GM12878 (cell line): ENCODE measurements at regions not wholly inside any gene's neighbourhood (a gene's known extent, or its start where the extent isn't known, plus 50 kb on each side); places are given as distances from the start of the nearest gene placed in this dataset.

Experiments used
- ATAC-seq: fragments of 200-7000 bp; cut with Tn5 transposase; 3 replicates; pipeline ENCODE4 v1.9.1; 2020; ENCODE audit warnings: mild to moderate bottlenecking, moderate library complexity
- BruUV-seq: library from RNA; stranded (reverse); fragments of 400-500 nt; replicated peaks from 2 replicates; lab custom pipeline; 2021; lab: Mats Ljungman, UMichigan
- CTCF ChIA-PET: fragments of 300-600 bp; sonication (Branson Sonifier 250); formaldehyde crosslinking; extraction: SDS; loops from one replicate; lab custom pipeline; 2021; ENCODE audit warnings: inconsistent platforms; lab: Yijun Ruan, JAX
- POLR2A ChIA-PET: fragments of 350-600 bp; formaldehyde crosslinking; extraction: SDS; loops from one replicate; lab custom pipeline; 2021; ENCODE audit warnings: inconsistent platforms; lab: Charles Lee
- RAD21 ChIA-PET: fragments of 300-600 bp; sonication (Branson Sonifier 250); formaldehyde crosslinking; loops from one replicate; lab custom pipeline; 2023; ENCODE audit warnings: antibody characterized with exemption; ENCODE audit not compliant: unreplicated experiment; lab: Charles Lee
- SMC1A ChIA-PET: fragments of 300-600 bp; sonication (Branson Sonifier 250); formaldehyde crosslinking; loops from one replicate; lab custom pipeline; 2023; ENCODE audit not compliant: unreplicated experiment, uncharacterized antibody; lab: Charles Lee
- DNase-seq: peaks from one replicate; pipeline ENCODE4 v3.0.0-alpha.2; 2011; ENCODE audit warnings: low read depth, low spot score
- FAIRE-seq: peaks from 3 replicates; lab custom pipeline; 2011; peaks lifted over from hg19 to GRCh38; lab: Jason Lieb, UNC
- H2AFZ ChIP-seq: 2 replicates; pipeline ENCODE4 v1.6.0; 2011; ENCODE audit warnings: low read depth, low read length, control low read depth; ENCODE audit not compliant: control insufficient read depth
- H3K27ac ChIP-seq: 2 replicates; pipeline ENCODE4 v1.5.1; 2011; ENCODE audit warnings: control low read depth; ENCODE audit not compliant: control insufficient read depth, insufficient read depth
- H3K27me3 ChIP-seq, 2 experiments: replicated peaks in 1 of 2; 2 replicates each; pipeline versions ENCODE4 v1.6.0 to v1.6.1; 2011; ENCODE audit warnings: low read length in 1 of 2; ENCODE audit not compliant: control insufficient read depth in 2 of 2, insufficient read depth in 2 of 2
- H3K36me3 ChIP-seq, 2 experiments: 2 replicates each; pipeline ENCODE4 v1.5.1; 2011; ENCODE audit warnings: low read length in 1 of 2; ENCODE audit not compliant: control insufficient read depth in 2 of 2, insufficient read depth in 2 of 2
- H3K4me1 ChIP-seq: 2 replicates; pipeline ENCODE4 v1.6.1; 2011; ENCODE audit warnings: mild to moderate bottlenecking, low read length, moderate library complexity, mixed read lengths; ENCODE audit not compliant: control insufficient read depth, insufficient read depth
- H3K4me2 ChIP-seq: 2 replicates; pipeline ENCODE4 v1.6.0; 2011; ENCODE audit warnings: control low read depth; ENCODE audit not compliant: control insufficient read depth, insufficient read depth
- H3K4me3 ChIP-seq: fragments of 200-600 bp; sonication (generic); 2 replicates; pipeline ENCODE4 v1.5.1; 2016
- H3K79me2 ChIP-seq: 2 replicates; pipeline ENCODE4 v1.6.0; 2011; ENCODE audit warnings: low read length; ENCODE audit not compliant: control insufficient read depth, insufficient read depth
- H3K9ac ChIP-seq: 2 replicates; pipeline ENCODE4 v1.8.0; 2011; ENCODE audit warnings: low read length, control low read depth, mixed read lengths; ENCODE audit not compliant: control insufficient read depth, insufficient read depth
- H3K9me3 ChIP-seq: replicated peaks from 3 replicates; pipeline ENCODE4 v1.5.1; 2011; ENCODE audit warnings: mild to moderate bottlenecking, low read length; ENCODE audit not compliant: control insufficient read depth, insufficient read depth
- H4K20me1 ChIP-seq: 2 replicates; pipeline ENCODE4 v1.6.0; 2011; ENCODE audit not compliant: control insufficient read depth, insufficient read depth
- ATF3 ChIP-seq: IDR thresholded peaks from 2 replicates; pipeline ENCODE4 v1.6.1; 2011; ENCODE audit warnings: low read depth, mild to moderate bottlenecking, low read length, moderate library complexity, borderline replicate concordance; ENCODE audit errors: extremely low read depth
- EGR1 ChIP-seq, 2 experiments: IDR thresholded peaks; 1 replicate in 1 of 2; 2 replicates in 1 of 2; pipeline ENCODE4 v1.6.1; 2011 to 2012; ENCODE audit warnings: low read depth in 2 of 2, low read length in 2 of 2, borderline replicate concordance in 1 of 2, mild to moderate bottlenecking in 1 of 2, moderate library complexity in 1 of 2
- IKZF1 ChIP-seq: fragments of 450-650 bp; conservative IDR thresholded peaks from 2 replicates; pipeline ENCODE4 v1.6.1; 2017; ENCODE audit warnings: antibody characterized with exemption, mild to moderate bottlenecking
- POU2F2 ChIP-seq: IDR thresholded peaks from 3 replicates; pipeline ENCODE4 v1.6.1; 2011; ENCODE audit warnings: low read depth, mild to moderate bottlenecking, low read length, borderline replicate concordance
- SIN3A ChIP-seq: IDR thresholded peaks from 2 replicates; pipeline ENCODE4 v1.6.1; 2012; ENCODE audit warnings: low read depth, low read length, improper control_type of control experiment
- SUPT20H ChIP-seq: IDR thresholded peaks from 2 replicates; pipeline ENCODE4 v1.6.1; 2011; ENCODE audit warnings: low read depth, mild to moderate bottlenecking, low read length, moderate library complexity, borderline replicate concordance; ENCODE audit not compliant: control insufficient read depth
- TBL1XR1 ChIP-seq: IDR thresholded peaks from 2 replicates; pipeline ENCODE4 v1.6.1; 2012; ENCODE audit warnings: low read depth, low read length, improper control_type of control experiment
- YBX1 ChIP-seq: fragments of 450-650 bp; IDR thresholded peaks from 2 replicates; pipeline ENCODE4 v1.6.1; 2016; ENCODE audit warnings: antibody characterized with exemption
- in situ Hi-C: fragments of 300-500 bp; cut with MboI; formaldehyde crosslinking; loops from 9 replicates; pipeline ENCODE4 v1.14.3; 2018; ENCODE audit warnings: mixed read lengths
- intact Hi-C: fragments of 100-400 bp; cut with micrococcal nuclease; formaldehyde crosslinking; loops from one replicate; pipeline ENCODE4 v1.14.2; 2022; ENCODE audit not compliant: unreplicated experiment
- TF ChIP-seq, protein P1 (sequence below): fragments of 450-650 bp; formaldehyde crosslinking; IDR thresholded peaks from 2 replicates; pipeline ENCODE4 v1.4.0; 2020; ENCODE audit warnings: mild to moderate bottlenecking, moderate library complexity
- TF ChIP-seq, protein P2 (sequence below): fragments of 450-650 bp; IDR thresholded peaks from 2 replicates; pipeline ENCODE4 v1.6.1; 2017; ENCODE audit warnings: mild to moderate bottlenecking, low read depth, inconsistent platforms; ENCODE audit not compliant: poor library complexity, severe bottlenecking

- TF ChIP-seq, protein P1, sequence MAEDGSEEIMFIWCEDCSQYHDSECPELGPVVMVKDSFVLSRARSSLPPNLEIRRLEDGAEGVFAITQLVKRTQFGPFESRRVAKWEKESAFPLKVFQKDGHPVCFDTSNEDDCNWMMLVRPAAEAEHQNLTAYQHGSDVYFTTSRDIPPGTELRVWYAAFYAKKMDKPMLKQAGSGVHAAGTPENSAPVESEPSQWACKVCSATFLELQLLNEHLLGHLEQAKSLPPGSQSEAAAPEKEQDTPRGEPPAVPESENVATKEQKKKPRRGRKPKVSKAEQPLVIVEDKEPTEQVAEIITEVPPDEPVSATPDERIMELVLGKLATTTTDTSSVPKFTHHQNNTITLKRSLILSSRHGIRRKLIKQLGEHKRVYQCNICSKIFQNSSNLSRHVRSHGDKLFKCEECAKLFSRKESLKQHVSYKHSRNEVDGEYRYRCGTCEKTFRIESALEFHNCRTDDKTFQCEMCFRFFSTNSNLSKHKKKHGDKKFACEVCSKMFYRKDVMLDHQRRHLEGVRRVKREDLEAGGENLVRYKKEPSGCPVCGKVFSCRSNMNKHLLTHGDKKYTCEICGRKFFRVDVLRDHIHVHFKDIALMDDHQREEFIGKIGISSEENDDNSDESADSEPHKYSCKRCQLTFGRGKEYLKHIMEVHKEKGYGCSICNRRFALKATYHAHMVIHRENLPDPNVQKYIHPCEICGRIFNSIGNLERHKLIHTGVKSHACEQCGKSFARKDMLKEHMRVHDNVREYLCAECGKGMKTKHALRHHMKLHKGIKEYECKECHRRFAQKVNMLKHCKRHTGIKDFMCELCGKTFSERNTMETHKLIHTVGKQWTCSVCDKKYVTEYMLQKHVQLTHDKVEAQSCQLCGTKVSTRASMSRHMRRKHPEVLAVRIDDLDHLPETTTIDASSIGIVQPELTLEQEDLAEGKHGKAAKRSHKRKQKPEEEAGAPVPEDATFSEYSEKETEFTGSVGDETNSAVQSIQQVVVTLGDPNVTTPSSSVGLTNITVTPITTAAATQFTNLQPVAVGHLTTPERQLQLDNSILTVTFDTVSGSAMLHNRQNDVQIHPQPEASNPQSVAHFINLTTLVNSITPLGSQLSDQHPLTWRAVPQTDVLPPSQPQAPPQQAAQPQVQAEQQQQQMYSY = no peak
These were observed 86.9 kb upstream of the ANO3 start (continued) for GRCh38 chr11:26245046-26245445.

- POLR2A ChIA-PET = no interaction called here
- Histone ChIP-seq H3K27ac (no peak overlapping the region), H3K36me3 (no peaks in the 10 kb centered on the region), H4K20me1 (no peaks in the 10 kb centered on the region), H3K27me3 (no peaks in the 10 kb centered on the region), H3K4me3 (no peak overlapping the region), H3K9me3 (no peaks in the 10 kb centered on the region), H3K9ac (no peak overlapping the region), H3K79me2 (no peaks in the 10 kb centered on the region), H2AFZ (no peak overlapping the region), H3K4me2 (no peak overlapping the region), H3K4me1 (no peaks in the 10 kb centered on the region)
- BruUV-seq = no TSS peak
- RAD21 ChIA-PET = no interaction called here
- DNase-seq = no peak
- in situ Hi-C loops (no loop called here), intact Hi-C loops (no loop called here)
- CTCF ChIA-PET = no interaction called here
- ATAC-seq = no peak
- FAIRE-seq = no peak
- no peak for TF ChIP-seq SUPT20H
- no peak for TF ChIP-seq ATF3
- TF ChIP-seq YBX1 = no peak
- no peak for TF ChIP-seq POU2F2
- TF ChIP-seq, protein P2, sequence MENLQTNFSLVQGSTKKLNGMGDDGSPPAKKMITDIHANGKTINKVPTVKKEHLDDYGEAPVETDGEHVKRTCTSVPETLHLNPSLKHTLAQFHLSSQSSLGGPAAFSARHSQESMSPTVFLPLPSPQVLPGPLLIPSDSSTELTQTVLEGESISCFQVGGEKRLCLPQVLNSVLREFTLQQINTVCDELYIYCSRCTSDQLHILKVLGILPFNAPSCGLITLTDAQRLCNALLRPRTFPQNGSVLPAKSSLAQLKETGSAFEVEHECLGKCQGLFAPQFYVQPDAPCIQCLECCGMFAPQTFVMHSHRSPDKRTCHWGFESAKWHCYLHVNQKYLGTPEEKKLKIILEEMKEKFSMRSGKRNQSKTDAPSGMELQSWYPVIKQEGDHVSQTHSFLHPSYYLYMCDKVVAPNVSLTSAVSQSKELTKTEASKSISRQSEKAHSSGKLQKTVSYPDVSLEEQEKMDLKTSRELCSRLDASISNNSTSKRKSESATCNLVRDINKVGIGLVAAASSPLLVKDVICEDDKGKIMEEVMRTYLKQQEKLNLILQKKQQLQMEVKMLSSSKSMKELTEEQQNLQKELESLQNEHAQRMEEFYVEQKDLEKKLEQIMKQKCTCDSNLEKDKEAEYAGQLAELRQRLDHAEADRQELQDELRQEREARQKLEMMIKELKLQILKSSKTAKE = no peak
- TF ChIP-seq SIN3A = no peak
- no peak for TF ChIP-seq IKZF1
- TF ChIP-seq TBL1XR1 = no peak
- TF ChIP-seq EGR1 (IDR thresholded peaks at IDR 0.05; ENCODE audit: borderline replicate concordance in 1 of 2, low read depth in 2 of 2, low read length in 2 of 2) = no peak
- SMC1A ChIA-PET = interaction anchor here (0.6 kb wide), 1 partner anchor 216 kb away, joined by 4 read pairs; no protein-coding TSS in a partner anchor
These were observed 84.6 kb upstream of the ANO3 start for GRCh38 chr11:26247340-26247739.
